Activated naive CD4-positive, alpha-beta T cell treated with anti-CD3 and anti-CD28 coated beads, Interleukin-2, amount 50 U/mL, for 16 hours (primary cell): ENCODE measurements at regions not wholly inside any gene's neighbourhood (a gene's known extent, or its start where the extent isn't known, plus 50 kb on each side); places are given as distances from the start of the nearest gene placed in this dataset.

Source experiments
- DNase-seq: peaks from one replicate; pipeline ENCODE4 v3.0.0-alpha.2; 2020

GRCh38 chrX:110432091-110432905 is 73.7 kb downstream of the RTL9 start:
- DNase-seq = no peak

GRCh38 chrX:110432906-110433215 is 74.2 kb downstream of the RTL9 start:
- no peak for DNase-seq

- no peak for DNase-seq
These were observed 76.5 kb downstream of the RTL9 start for GRCh38 chrX:110435196-110435595.

- DNase-seq = no peak
These were observed 77.9 kb downstream of the RTL9 start for GRCh38 chrX:110436523-110436922.

GRCh38 chrX:110437686-110438085 is 79.0 kb downstream of the RTL9 start:
- DNase-seq = no peak

GRCh38 chrX:110440016-110440805 is 81.6 kb downstream of the RTL9 start:
- no peak for DNase-seq

GRCh38 chrX:110442635-110443034 is 84.0 kb downstream of the RTL9 start:
- no peak for DNase-seq

GRCh38 chrX:110444996-110445395 is 86.3 kb downstream of the RTL9 start:
- DNase-seq = no peak

GRCh38 chrX:110448459-110448858 is 89.8 kb downstream of the RTL9 start:
- DNase-seq = no peak

- DNase-seq = no peak
These were observed 90.7 kb downstream of the RTL9 start for GRCh38 chrX:110449312-110449711.

- DNase-seq = peak; percentile 39
These were observed 91.4 kb downstream of the RTL9 start for GRCh38 chrX:110450050-110450449.

GRCh38 chrX:110454336-110454735 is 95.7 kb downstream of the RTL9 start:
- no peak for DNase-seq

GRCh38 chrX:110462957-110463356 is 104.3 kb downstream of the RTL9 start:
- no peak for DNase-seq

GRCh38 chrX:110466790-110467189 is 108.1 kb downstream of the RTL9 start:
- DNase-seq = no peak

- no peak for DNase-seq
These were observed 113.6 kb downstream of the RTL9 start for GRCh38 chrX:110472265-110472664.

- no peak for DNase-seq
These were observed 119.1 kb downstream of the RTL9 start for GRCh38 chrX:110477593-110478228.

- no peak for DNase-seq
These were observed 133.4 kb downstream of the RTL9 start for GRCh38 chrX:110491846-110492620.

GRCh38 chrX:110504947-110505346 is 146.3 kb downstream of the RTL9 start:
- no peak for DNase-seq

- no peak for DNase-seq
These were observed 151.3 kb downstream of the RTL9 start for GRCh38 chrX:110509755-110510532.

GRCh38 chrX:110511238-110511637 is 152.6 kb downstream of the RTL9 start:
- no peak for DNase-seq

- no peak for DNase-seq
These were observed 153.7 kb downstream of the RTL9 start for GRCh38 chrX:110512341-110512740.

- DNase-seq = no peak
These were observed 155.9 kb downstream of the RTL9 start for GRCh38 chrX:110514509-110514908.
